PC-9 (cell line): ENCODE measurements at regions not wholly inside any gene's neighbourhood (a gene's known extent, or its start where the extent isn't known, plus 50 kb on each side); places are given as distances from the start of the nearest gene placed in this dataset.

Experiments
- BruUV-seq: library from RNA; stranded (reverse); fragments of 400-500 nt; replicated peaks from 2 replicates; lab custom pipeline; 2021; lab: Mats Ljungman, UMichigan
- CTCF ChIA-PET: fragments of 300-600 bp; sonication (Branson Sonifier 250); formaldehyde crosslinking; loops from one replicate; lab custom pipeline; 2022; ENCODE audit warnings: antibody characterized with exemption; lab: Charles Lee
- POLR2A ChIA-PET: fragments of 300-600 bp; sonication (Branson Sonifier 250); formaldehyde crosslinking; loops from one replicate; lab custom pipeline; 2022; ENCODE audit warnings: antibody characterized with exemption; ENCODE audit not compliant: unreplicated experiment; lab: Charles Lee
- DNase-seq, 2 experiments: peaks; one replicate each; pipeline versions ENCODE4 v3.0.0 to v3.0.0-alpha.2; 2015 to 2022; ENCODE audit warnings: mixed read lengths in 1 of 2
- H2AFZ ChIP-seq: fragments of 200-600 bp; sonication (generic); 2 replicates; pipeline ENCODE4 v1.8.1; 2017; ENCODE audit warnings: antibody characterized with exemption
- H3F3A ChIP-seq: fragments of 200-600 bp; sonication (generic); 2 replicates; pipeline ENCODE4 v1.8.1; 2017; ENCODE audit warnings: antibody characterized with exemption, mild to moderate bottlenecking, low read depth; ENCODE audit not compliant: insufficient read depth
- H3K27ac ChIP-seq: fragments of 200-600 bp; sonication (generic); 2 replicates; pipeline ENCODE4 v1.6.1; 2016; ENCODE audit warnings: mixed run types
- H3K27me3 ChIP-seq: fragments of 200-600 bp; sonication (generic); 2 replicates; pipeline ENCODE4 v1.6.1; 2016; ENCODE audit warnings: low read depth, mixed run types; ENCODE audit not compliant: insufficient read depth
- H3K36me3 ChIP-seq: fragments of 200-600 bp; sonication (generic); 2 replicates; pipeline ENCODE4 v1.6.1; 2016; ENCODE audit warnings: low read depth, mixed run types
- H3K4me1 ChIP-seq: fragments of 200-600 bp; sonication (generic); replicated peaks from 2 replicates; pipeline ENCODE4 v1.6.1; 2016; ENCODE audit warnings: mixed run types; ENCODE audit not compliant: insufficient read depth
- H3K4me2 ChIP-seq: fragments of 200-600 bp; sonication (generic); 2 replicates; pipeline ENCODE4 v1.6.1; 2017; ENCODE audit warnings: mixed run types
- H3K4me3 ChIP-seq: fragments of 200-600 bp; sonication (generic); 2 replicates; pipeline ENCODE4 v1.6.1; 2016; ENCODE audit warnings: mixed run types
- H3K79me2 ChIP-seq: fragments of 200-600 bp; sonication (generic); 2 replicates; pipeline ENCODE4 v1.6.1; 2017; ENCODE audit warnings: low read depth, mixed run types
- H3K9me2 ChIP-seq: fragments of 200-600 bp; sonication (generic); 2 replicates; pipeline ENCODE4 v1.8.1; 2017; ENCODE audit warnings: mild to moderate bottlenecking; ENCODE audit not compliant: insufficient read depth
- H3K9me3 ChIP-seq: fragments of 200-600 bp; sonication (generic); 2 replicates; pipeline ENCODE4 v1.8.1; 2016; ENCODE audit warnings: low read depth; ENCODE audit not compliant: insufficient read depth
- H4K20me1 ChIP-seq: fragments of 200-600 bp; sonication (generic); 2 replicates; pipeline ENCODE4 v1.8.1; 2017; ENCODE audit not compliant: insufficient read depth
- EZH2 ChIP-seq: fragments of 200-600 bp; sonication (generic); IDR thresholded peaks from 2 replicates; pipeline ENCODE4 v1.8.0; 2017; ENCODE audit warnings: antibody characterized with exemption, low read depth
- intact Hi-C: fragments of 100-400 bp; cut with micrococcal nuclease; formaldehyde crosslinking; loops from one replicate; pipeline ENCODE4 v1.10.0; 2022; ENCODE audit not compliant: unreplicated experiment
- TF ChIP-seq, protein P1 (sequence below): fragments of 200-600 bp; sonication (generic); conservative IDR thresholded peaks from 2 replicates; pipeline ENCODE4 v1.6.1; 2017; ENCODE audit warnings: mixed run types, antibody characterized with exemption, mild to moderate bottlenecking, moderate library complexity

DNA sequence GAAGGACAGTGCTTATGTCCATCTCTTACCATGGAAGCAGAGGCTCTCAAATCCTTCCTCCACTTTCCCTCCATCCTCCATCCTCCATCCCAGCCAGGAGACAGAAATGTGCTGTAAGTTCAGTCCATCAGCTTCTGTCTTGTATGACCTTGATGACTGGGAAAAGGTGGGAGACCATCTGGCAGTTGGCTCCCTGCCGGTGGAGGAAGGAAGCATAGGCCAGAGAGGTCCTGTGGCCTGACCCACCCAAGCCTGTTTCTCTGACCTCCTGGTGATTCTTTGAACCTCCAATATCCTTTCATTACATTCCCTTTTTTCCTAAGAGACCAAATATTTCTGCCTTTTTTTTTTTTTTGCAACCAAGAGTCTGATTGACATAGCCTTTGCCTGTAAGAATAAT is 215.3 kb downstream of the ABCC12 start:
- no peak overlapping the region for H3K27ac ChIP-seq
- no peaks in the 10 kb centered on the region for H3K9me3 ChIP-seq
- H3K4me3 ChIP-seq: no peak overlapping the region
- POLR2A ChIA-PET: no interaction called here
- H4K20me1 ChIP-seq: no peaks in the 10 kb centered on the region
- H2AFZ ChIP-seq: no peak overlapping the region
- no peak for TF ChIP-seq EZH2
- TF ChIP-seq, protein P1, sequence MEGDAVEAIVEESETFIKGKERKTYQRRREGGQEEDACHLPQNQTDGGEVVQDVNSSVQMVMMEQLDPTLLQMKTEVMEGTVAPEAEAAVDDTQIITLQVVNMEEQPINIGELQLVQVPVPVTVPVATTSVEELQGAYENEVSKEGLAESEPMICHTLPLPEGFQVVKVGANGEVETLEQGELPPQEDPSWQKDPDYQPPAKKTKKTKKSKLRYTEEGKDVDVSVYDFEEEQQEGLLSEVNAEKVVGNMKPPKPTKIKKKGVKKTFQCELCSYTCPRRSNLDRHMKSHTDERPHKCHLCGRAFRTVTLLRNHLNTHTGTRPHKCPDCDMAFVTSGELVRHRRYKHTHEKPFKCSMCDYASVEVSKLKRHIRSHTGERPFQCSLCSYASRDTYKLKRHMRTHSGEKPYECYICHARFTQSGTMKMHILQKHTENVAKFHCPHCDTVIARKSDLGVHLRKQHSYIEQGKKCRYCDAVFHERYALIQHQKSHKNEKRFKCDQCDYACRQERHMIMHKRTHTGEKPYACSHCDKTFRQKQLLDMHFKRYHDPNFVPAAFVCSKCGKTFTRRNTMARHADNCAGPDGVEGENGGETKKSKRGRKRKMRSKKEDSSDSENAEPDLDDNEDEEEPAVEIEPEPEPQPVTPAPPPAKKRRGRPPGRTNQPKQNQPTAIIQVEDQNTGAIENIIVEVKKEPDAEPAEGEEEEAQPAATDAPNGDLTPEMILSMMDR: no peak
- intact Hi-C loops: no loop called here
- no TSS peak for BruUV-seq
- H3K27me3 ChIP-seq: no peaks in the 10 kb centered on the region
- no peaks in the 10 kb centered on the region for H3K4me1 ChIP-seq
- no peak for DNase-seq
- no peak overlapping the region for H3K4me2 ChIP-seq
- H3K36me3 ChIP-seq: no peaks in the 10 kb centered on the region
- no peaks in the 10 kb centered on the region for H3F3A ChIP-seq
- H3K9me2 ChIP-seq: no peaks in the 10 kb centered on the region
- no peaks in the 10 kb centered on the region for H3K79me2 ChIP-seq
- CTCF ChIA-PET: no interaction called here

DNA sequence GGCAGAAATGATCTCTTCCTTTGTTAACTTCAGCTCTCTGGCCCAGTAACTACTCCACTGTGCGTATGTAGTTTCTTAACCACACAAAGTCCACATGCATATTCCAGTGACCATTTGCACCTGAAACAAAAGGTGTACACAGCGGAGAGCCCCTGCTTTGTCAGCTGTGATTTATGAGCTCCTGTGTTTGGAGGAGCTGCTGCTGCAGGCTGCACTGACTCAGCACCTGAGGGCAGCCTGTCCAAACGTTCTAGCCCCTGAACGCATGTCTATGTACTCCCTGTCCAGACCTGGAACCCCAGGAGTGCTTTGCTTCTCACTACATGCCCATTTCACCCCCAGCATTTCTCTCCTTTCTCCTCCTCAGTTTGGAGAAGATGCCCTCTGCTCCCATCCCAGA is 216.1 kb downstream of the ABCC12 start:
- POLR2A ChIA-PET: no interaction called here

DNA sequence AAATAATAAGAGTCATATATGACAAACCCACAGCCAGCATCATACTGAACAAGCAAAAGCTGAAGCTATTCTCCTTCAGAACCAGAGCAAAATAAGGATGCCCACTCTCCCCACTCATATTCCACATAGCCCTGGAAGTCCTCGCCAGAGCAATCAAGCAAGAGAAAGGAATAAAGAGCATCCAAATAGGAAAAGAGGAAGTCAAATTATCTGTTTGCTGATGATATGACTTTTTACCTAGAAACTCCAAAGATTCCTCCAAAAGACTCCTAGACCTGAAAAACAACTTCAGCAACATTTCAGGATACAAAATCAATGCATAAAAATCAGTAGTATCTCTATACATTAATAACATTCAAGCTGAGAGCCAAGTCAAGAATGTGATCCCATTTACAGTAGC is 217.5 kb downstream of the ABCC12 start:
- Histone ChIP-seq H4K20me1 (no peaks in the 10 kb centered on the region), H3K27me3 (no peaks in the 10 kb centered on the region), H3K36me3 (no peaks in the 10 kb centered on the region), H3K4me2 (no peak overlapping the region), H3K4me1 (no peaks in the 10 kb centered on the region), H3K9me2 (0 out of 2 replicates have a peak, but pooled peaks cover 5% of the 10 kb centered on the region), H2AFZ (no peak overlapping the region), H3K9me3 (no peaks in the 10 kb centered on the region), H3K4me3 (no peak overlapping the region), H3F3A (no peaks in the 10 kb centered on the region), H3K79me2 (no peaks in the 10 kb centered on the region), H3K27ac (no peak overlapping the region)
- DNase-seq: no peak
- TF ChIP-seq, protein P1: no peak
- TF ChIP-seq EZH2: no peak
- intact Hi-C loops: no loop called here
- BruUV-seq: no TSS peak
- ChIA-PET POLR2A (no interaction called here), CTCF (no interaction called here)

More for the DNA sequence above, 216.1 kb downstream of the ABCC12 start:
- no peaks in the 10 kb centered on the region for H3F3A ChIP-seq
- intact Hi-C loops: no loop called here
- H3K27me3 ChIP-seq: no peaks in the 10 kb centered on the region
- H3K79me2 ChIP-seq: no peaks in the 10 kb centered on the region
- H3K4me1 ChIP-seq: no peaks in the 10 kb centered on the region
- DNase-seq: no peak
- H3K9me3 ChIP-seq: no peaks in the 10 kb centered on the region
- BruUV-seq: no TSS peak
- TF ChIP-seq EZH2: no peak
- TF ChIP-seq, protein P1: no peak
- H4K20me1 ChIP-seq: no peaks in the 10 kb centered on the region
- no peak overlapping the region for H3K4me3 ChIP-seq
- H2AFZ ChIP-seq: no peak overlapping the region
- H3K27ac ChIP-seq: no peak overlapping the region
- H3K9me2 ChIP-seq: 0 out of 2 replicates have a peak, but pooled peaks cover 5% of the 10 kb centered on the region
- H3K4me2 ChIP-seq: no peak overlapping the region
- CTCF ChIA-PET: no interaction called here
- no peaks in the 10 kb centered on the region for H3K36me3 ChIP-seq
